B cell (primary cell): ENCODE measurements at regions not wholly inside any gene's neighbourhood (a gene's known extent, or its start where the extent isn't known, plus 50 kb on each side); places are given as distances from the start of the nearest gene placed in this dataset.

Experiments used
- CTCF ChIP-seq: fragments of 200-600 bp; IDR thresholded peaks from one replicate; pipeline ENCODE4 v1.8.0; 2022; ENCODE audit warnings: antibody characterized with exemption, mild to moderate bottlenecking
- EZH2 ChIP-seq: IDR thresholded peaks from 2 replicates; pipeline ENCODE4 v1.6.1; 2012; ENCODE audit warnings: borderline replicate concordance, low read depth, mild to moderate bottlenecking, moderate library complexity, low read length; ENCODE audit not compliant: insufficient read depth, poor library complexity, severe bottlenecking

GRCh38 chr5:158200619-158201018 lies 341.7 kb upstream of the CLINT1 start:
- TF ChIP-seq CTCF = no peak
- TF ChIP-seq EZH2 = no peak
